WTC11 (cell line): ENCODE measurements at regions not wholly inside any gene's neighbourhood (a gene's known extent, or its start where the extent isn't known, plus 50 kb on each side); places are given as distances from the start of the nearest gene placed in this dataset.

Source experiments
- ATAC-seq: fragments of 200-7000 bp; cut with Tn5 transposase; 2 replicates; pipeline ENCODE4 v1.10.0; 2021; ENCODE audit warnings: mild to moderate bottlenecking, moderate library complexity
- CTCF ChIA-PET: fragments of 300-600 bp; sonication (Branson Sonifier 250); formaldehyde crosslinking; loops from one replicate; lab custom pipeline; 2021; ENCODE audit warnings: antibody characterized with exemption; lab: Charles Lee
- POLR2A ChIA-PET: fragments of 350-600 bp; sonication (Branson Sonifier 250); formaldehyde crosslinking; loops from one replicate; lab custom pipeline; 2021; ENCODE audit warnings: antibody characterized with exemption; lab: Charles Lee
- DNase-seq: peaks from one replicate; pipeline ENCODE4 v3.0.0; 2021; ENCODE audit warnings: low spot score
- H3K27ac Mint-ChIP-seq: 2 replicates; pipeline ENCODE4 v1.8.0; 2021; ENCODE audit warnings: mixed read lengths
- H3K27me3 Mint-ChIP-seq: 2 replicates; pipeline ENCODE4 v1.8.0; 2021; ENCODE audit warnings: low read depth, mild to moderate bottlenecking, moderate library complexity, mixed read lengths
- H3K36me3 Mint-ChIP-seq: 2 replicates; pipeline ENCODE4 v1.8.0; 2021; ENCODE audit warnings: mixed read lengths
- H3K4me1 Mint-ChIP-seq: 2 replicates; pipeline ENCODE4 v1.8.0; 2022; ENCODE audit warnings: mixed read lengths
- H3K4me3 Mint-ChIP-seq: 2 replicates; pipeline ENCODE4 v1.8.0; 2021; ENCODE audit warnings: mild to moderate bottlenecking, moderate library complexity, mixed read lengths
- H3K9me3 Mint-ChIP-seq: 2 replicates; pipeline ENCODE4 v1.8.0; 2021; ENCODE audit warnings: mixed read lengths
- ATF1 ChIP-seq: sonication (generic); formaldehyde crosslinking; IDR thresholded peaks from 2 replicates; pipeline ENCODE4 v1.8.1; 2023; ENCODE audit warnings: mild to moderate bottlenecking, moderate library complexity, missing genetic modification reagents
- CREB1 ChIP-seq: sonication (generic); formaldehyde crosslinking; IDR thresholded peaks from 2 replicates; pipeline ENCODE4 v1.8.0; 2023; ENCODE audit warnings: mild to moderate bottlenecking, missing genetic modification reagents
- ESRRA ChIP-seq: sonication (generic); formaldehyde crosslinking; IDR thresholded peaks from 2 replicates; pipeline ENCODE4 v1.8.1; 2022; ENCODE audit warnings: mild to moderate bottlenecking, missing genetic modification reagents, borderline replicate concordance
- FOXK1 ChIP-seq: sonication (generic); formaldehyde crosslinking; IDR thresholded peaks from 2 replicates; pipeline ENCODE4 v1.8.0; 2022; ENCODE audit warnings: mild to moderate bottlenecking, moderate library complexity, missing genetic modification reagents
- NFATC4 ChIP-seq: fragments of 250-450 bp; sonication (Bioruptor Pico); IDR thresholded peaks from 2 replicates; pipeline ENCODE4 v1.9.0; 2021; ENCODE audit warnings: mild to moderate bottlenecking
- NR1H2 ChIP-seq: sonication (generic); formaldehyde crosslinking; IDR thresholded peaks from 2 replicates; pipeline ENCODE4 v1.9.0; 2021; ENCODE audit warnings: mild to moderate bottlenecking, moderate library complexity, missing genetic modification reagents
- RELA ChIP-seq: sonication (generic); formaldehyde crosslinking; IDR thresholded peaks from 2 replicates; pipeline ENCODE4 v1.8.1; 2022; ENCODE audit warnings: missing genetic modification reagents, mild to moderate bottlenecking, borderline replicate concordance
- SMAD4 ChIP-seq: sonication (generic); formaldehyde crosslinking; IDR thresholded peaks from 2 replicates; pipeline ENCODE4 v1.8.0; 2022; ENCODE audit warnings: mild to moderate bottlenecking, missing genetic modification reagents
- TCF7 ChIP-seq: sonication (generic); formaldehyde crosslinking; IDR thresholded peaks from 2 replicates; pipeline ENCODE4 v1.8.0; 2022; ENCODE audit warnings: mild to moderate bottlenecking, low read depth, missing genetic modification reagents, moderate library complexity
- ZNF121 ChIP-seq: sonication (generic); formaldehyde crosslinking; IDR thresholded peaks from 2 replicates; pipeline ENCODE4 v1.8.0; 2023; ENCODE audit warnings: missing genetic modification reagents
- ZNF232 ChIP-seq: sonication (generic); formaldehyde crosslinking; IDR thresholded peaks from 2 replicates; pipeline ENCODE4 v1.8.0; 2022; ENCODE audit warnings: mild to moderate bottlenecking, missing genetic modification reagents
- TF ChIP-seq, protein P1 (sequence below): sonication (generic); formaldehyde crosslinking; IDR thresholded peaks from 2 replicates; pipeline ENCODE4 v1.8.1; 2022; ENCODE audit warnings: mild to moderate bottlenecking, missing genetic modification reagents, moderate library complexity, borderline replicate concordance
- TF ChIP-seq, protein P2 (sequence below): sonication (generic); formaldehyde crosslinking; IDR thresholded peaks from 2 replicates; pipeline ENCODE4 v1.8.0; 2022; ENCODE audit warnings: mild to moderate bottlenecking, missing genetic modification reagents
- TF ChIP-seq, protein P3 (sequence below): sonication (generic); formaldehyde crosslinking; conservative IDR thresholded peaks from 2 replicates; pipeline ENCODE4 v1.8.1; 2023; ENCODE audit warnings: mild to moderate bottlenecking, low read depth, missing genetic modification reagents, moderate library complexity
- TF ChIP-seq, protein P4 (sequence below): sonication (generic); formaldehyde crosslinking; IDR thresholded peaks from 2 replicates; pipeline ENCODE4 v1.8.0; 2023; ENCODE audit warnings: missing genetic modification reagents, mild to moderate bottlenecking, borderline replicate concordance
- TF ChIP-seq, protein P5 (sequence below): sonication (generic); formaldehyde crosslinking; IDR thresholded peaks from 2 replicates; pipeline ENCODE4 v1.8.1; 2023; ENCODE audit warnings: mild to moderate bottlenecking, moderate library complexity, missing genetic modification reagents
- TF ChIP-seq, protein P6 (sequence below): sonication (generic); formaldehyde crosslinking; IDR thresholded peaks from 2 replicates; pipeline ENCODE4 v1.8.1; 2023; ENCODE audit warnings: mild to moderate bottlenecking, missing genetic modification reagents
- TF ChIP-seq, protein P7 (sequence below): sonication (generic); formaldehyde crosslinking; IDR thresholded peaks from 2 replicates; pipeline ENCODE4 v1.8.0; 2022; ENCODE audit warnings: mild to moderate bottlenecking, missing genetic modification reagents
- TF ChIP-seq, protein P8 (sequence below): sonication (generic); formaldehyde crosslinking; IDR thresholded peaks from 2 replicates; pipeline ENCODE4 v1.8.1; 2023; ENCODE audit warnings: mild to moderate bottlenecking, missing genetic modification reagents, moderate library complexity

DNA sequence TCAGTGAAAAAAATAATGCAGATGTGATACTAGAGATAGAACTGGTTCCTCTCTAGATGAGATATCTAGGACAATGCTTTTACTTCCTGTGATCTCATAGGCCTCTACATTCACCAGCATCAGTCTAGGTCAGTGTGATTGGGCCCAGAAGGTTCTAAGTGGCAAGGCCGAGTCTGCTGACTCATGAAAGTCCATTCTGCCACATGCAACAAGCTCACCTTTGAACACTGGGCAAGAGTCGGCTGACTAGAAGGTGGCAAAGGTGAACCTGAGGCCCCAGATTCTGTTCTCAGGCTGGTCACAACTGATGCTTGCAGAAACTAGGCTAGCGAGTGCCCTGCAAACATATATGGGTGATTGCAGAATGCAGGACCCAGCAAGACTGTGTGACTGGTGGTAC, 105.7 kb upstream of the PLXNA4 start (continued):
- no peak for TF ChIP-seq ZNF232 (CRISPR knock-in tag)
- TF ChIP-seq NFATC4 (CRISPR knock-in tag) = no peak
- TF ChIP-seq NR1H2 (CRISPR knock-in tag) = no peak
- TF ChIP-seq, protein P1, sequence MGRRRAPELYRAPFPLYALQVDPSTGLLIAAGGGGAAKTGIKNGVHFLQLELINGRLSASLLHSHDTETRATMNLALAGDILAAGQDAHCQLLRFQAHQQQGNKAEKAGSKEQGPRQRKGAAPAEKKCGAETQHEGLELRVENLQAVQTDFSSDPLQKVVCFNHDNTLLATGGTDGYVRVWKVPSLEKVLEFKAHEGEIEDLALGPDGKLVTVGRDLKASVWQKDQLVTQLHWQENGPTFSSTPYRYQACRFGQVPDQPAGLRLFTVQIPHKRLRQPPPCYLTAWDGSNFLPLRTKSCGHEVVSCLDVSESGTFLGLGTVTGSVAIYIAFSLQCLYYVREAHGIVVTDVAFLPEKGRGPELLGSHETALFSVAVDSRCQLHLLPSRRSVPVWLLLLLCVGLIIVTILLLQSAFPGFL (CRISPR knock-in tag) = no peak
- no peak for TF ChIP-seq ZNF121 (CRISPR knock-in tag)
- TF ChIP-seq, protein P2, sequence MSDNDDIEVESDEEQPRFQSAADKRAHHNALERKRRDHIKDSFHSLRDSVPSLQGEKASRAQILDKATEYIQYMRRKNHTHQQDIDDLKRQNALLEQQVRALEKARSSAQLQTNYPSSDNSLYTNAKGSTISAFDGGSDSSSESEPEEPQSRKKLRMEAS = no peak
- TF ChIP-seq, protein P3, sequence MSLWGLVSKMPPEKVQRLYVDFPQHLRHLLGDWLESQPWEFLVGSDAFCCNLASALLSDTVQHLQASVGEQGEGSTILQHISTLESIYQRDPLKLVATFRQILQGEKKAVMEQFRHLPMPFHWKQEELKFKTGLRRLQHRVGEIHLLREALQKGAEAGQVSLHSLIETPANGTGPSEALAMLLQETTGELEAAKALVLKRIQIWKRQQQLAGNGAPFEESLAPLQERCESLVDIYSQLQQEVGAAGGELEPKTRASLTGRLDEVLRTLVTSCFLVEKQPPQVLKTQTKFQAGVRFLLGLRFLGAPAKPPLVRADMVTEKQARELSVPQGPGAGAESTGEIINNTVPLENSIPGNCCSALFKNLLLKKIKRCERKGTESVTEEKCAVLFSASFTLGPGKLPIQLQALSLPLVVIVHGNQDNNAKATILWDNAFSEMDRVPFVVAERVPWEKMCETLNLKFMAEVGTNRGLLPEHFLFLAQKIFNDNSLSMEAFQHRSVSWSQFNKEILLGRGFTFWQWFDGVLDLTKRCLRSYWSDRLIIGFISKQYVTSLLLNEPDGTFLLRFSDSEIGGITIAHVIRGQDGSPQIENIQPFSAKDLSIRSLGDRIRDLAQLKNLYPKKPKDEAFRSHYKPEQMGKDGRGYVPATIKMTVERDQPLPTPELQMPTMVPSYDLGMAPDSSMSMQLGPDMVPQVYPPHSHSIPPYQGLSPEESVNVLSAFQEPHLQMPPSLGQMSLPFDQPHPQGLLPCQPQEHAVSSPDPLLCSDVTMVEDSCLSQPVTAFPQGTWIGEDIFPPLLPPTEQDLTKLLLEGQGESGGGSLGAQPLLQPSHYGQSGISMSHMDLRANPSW (CRISPR knock-in tag) = no peak
- TF ChIP-seq RELA (CRISPR knock-in tag) = no peak

DNA sequence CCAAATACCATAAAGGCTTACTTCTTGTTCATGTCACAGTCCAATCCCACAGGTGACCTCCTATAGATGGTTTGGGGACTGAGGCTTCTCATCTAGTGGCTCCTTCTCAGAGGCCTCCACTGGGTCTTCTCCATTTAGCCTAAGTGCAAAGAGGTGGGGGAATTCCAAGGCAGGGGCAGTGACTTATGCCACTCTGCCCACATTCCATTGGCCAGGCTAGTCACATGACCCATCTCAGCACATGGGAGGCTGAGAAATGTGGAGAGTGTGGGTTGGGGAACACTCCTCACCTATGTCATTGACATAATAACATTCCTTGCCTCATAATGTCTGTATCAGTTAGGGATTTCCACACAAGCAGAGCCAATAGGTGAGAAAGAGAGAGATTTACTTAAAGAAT, 104.3 kb upstream of the PLXNA4 start:
- CTCF ChIA-PET = no interaction called here
- H3K4me3 Mint-ChIP-seq = no peak overlapping the region

DNA sequence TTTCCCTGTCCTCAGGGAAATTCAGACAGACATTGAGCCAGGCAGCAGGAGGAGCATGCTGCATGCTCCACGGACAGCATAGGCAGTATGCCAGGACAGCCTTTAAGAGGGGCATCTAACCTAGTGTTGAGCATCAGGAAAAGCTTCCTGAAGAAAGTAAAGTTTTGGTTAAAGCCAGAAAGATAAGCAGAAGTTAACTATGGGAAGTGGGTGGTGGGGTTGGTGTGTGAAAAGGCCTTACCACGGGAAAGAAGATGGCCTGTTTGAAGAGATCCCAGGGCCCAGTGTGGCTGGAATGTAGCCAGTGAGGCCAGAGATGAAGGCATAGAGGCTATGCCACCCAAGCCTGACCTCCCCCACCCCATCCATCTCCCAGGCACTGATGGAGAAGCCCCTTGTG, 102.4 kb upstream of the PLXNA4 start:
- no peak for DNase-seq
- Mint-ChIP-seq H3K27me3 (peaks cover under 1% of the 10 kb centered on the region; the same call in 1 of the 2 replicates), H3K9me3 (peaks cover 4% of the 10 kb centered on the region; the same call in 1 of the 2 replicates), H3K4me3 (no peak overlapping the region), H3K4me1 (peaks cover 3% of the 10 kb centered on the region; the same call in 1 of the 2 replicates), H3K27ac (no peak overlapping the region), H3K36me3 (no peaks in the 10 kb centered on the region)
- no peak for ATAC-seq
- ChIA-PET POLR2A (no interaction called here), CTCF (interaction anchor here (1.6 to 1.8 kb wide), 2 partner anchors 98 to 360 kb away, joined by 3 to 5 read pairs; no protein-coding TSS in a partner anchor)
- TF ChIP-seq, protein P4, sequence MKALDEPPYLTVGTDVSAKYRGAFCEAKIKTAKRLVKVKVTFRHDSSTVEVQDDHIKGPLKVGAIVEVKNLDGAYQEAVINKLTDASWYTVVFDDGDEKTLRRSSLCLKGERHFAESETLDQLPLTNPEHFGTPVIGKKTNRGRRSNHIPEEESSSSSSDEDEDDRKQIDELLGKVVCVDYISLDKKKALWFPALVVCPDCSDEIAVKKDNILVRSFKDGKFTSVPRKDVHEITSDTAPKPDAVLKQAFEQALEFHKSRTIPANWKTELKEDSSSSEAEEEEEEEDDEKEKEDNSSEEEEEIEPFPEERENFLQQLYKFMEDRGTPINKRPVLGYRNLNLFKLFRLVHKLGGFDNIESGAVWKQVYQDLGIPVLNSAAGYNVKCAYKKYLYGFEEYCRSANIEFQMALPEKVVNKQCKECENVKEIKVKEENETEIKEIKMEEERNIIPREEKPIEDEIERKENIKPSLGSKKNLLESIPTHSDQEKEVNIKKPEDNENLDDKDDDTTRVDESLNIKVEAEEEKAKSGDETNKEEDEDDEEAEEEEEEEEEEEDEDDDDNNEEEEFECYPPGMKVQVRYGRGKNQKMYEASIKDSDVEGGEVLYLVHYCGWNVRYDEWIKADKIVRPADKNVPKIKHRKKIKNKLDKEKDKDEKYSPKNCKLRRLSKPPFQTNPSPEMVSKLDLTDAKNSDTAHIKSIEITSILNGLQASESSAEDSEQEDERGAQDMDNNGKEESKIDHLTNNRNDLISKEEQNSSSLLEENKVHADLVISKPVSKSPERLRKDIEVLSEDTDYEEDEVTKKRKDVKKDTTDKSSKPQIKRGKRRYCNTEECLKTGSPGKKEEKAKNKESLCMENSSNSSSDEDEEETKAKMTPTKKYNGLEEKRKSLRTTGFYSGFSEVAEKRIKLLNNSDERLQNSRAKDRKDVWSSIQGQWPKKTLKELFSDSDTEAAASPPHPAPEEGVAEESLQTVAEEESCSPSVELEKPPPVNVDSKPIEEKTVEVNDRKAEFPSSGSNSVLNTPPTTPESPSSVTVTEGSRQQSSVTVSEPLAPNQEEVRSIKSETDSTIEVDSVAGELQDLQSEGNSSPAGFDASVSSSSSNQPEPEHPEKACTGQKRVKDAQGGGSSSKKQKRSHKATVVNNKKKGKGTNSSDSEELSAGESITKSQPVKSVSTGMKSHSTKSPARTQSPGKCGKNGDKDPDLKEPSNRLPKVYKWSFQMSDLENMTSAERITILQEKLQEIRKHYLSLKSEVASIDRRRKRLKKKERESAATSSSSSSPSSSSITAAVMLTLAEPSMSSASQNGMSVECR (CRISPR knock-in tag) = no peak
- TF ChIP-seq SMAD4 (CRISPR knock-in tag) (no peak), TCF7 (no peak), ATF1 (CRISPR knock-in tag) (no peak), FOXK1 (CRISPR knock-in tag) (no peak), ESRRA (CRISPR knock-in tag) (no peak)
- TF ChIP-seq, protein P5, sequence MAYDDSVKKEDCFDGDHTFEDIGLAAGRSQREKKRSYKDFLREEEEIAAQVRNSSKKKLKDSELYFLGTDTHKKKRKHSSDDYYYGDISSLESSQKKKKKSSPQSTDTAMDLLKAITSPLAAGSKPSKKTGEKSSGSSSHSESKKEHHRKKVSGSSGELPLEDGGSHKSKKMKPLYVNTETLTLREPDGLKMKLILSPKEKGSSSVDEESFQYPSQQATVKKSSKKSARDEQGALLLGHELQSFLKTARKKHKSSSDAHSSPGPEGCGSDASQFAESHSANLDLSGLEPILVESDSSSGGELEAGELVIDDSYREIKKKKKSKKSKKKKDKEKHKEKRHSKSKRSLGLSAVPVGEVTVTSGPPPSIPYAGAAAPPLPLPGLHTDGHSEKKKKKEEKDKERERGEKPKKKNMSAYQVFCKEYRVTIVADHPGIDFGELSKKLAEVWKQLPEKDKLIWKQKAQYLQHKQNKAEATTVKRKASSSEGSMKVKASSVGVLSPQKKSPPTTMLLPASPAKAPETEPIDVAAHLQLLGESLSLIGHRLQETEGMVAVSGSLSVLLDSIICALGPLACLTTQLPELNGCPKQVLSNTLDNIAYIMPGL (CRISPR knock-in tag) = no peak
- TF ChIP-seq, protein P6, sequence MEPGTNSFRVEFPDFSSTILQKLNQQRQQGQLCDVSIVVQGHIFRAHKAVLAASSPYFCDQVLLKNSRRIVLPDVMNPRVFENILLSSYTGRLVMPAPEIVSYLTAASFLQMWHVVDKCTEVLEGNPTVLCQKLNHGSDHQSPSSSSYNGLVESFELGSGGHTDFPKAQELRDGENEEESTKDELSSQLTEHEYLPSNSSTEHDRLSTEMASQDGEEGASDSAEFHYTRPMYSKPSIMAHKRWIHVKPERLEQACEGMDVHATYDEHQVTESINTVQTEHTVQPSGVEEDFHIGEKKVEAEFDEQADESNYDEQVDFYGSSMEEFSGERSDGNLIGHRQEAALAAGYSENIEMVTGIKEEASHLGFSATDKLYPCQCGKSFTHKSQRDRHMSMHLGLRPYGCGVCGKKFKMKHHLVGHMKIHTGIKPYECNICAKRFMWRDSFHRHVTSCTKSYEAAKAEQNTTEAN (CRISPR knock-in tag) = no peak
- TF ChIP-seq, protein P7, sequence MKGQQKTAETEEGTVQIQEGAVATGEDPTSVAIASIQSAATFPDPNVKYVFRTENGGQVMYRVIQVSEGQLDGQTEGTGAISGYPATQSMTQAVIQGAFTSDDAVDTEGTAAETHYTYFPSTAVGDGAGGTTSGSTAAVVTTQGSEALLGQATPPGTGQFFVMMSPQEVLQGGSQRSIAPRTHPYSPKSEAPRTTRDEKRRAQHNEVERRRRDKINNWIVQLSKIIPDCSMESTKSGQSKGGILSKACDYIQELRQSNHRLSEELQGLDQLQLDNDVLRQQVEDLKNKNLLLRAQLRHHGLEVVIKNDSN = no peak

More for the DNA sequence above, 104.3 kb upstream of the PLXNA4 start:
- no peak for DNase-seq
- Mint-ChIP-seq H3K27me3 (peaks cover 2% of the 10 kb centered on the region; the same call in 1 of the 2 replicates), H3K9me3 (peaks cover 5% of the 10 kb centered on the region), H3K27ac (no peak overlapping the region)
- ATAC-seq = no peak
- POLR2A ChIA-PET = no interaction called here
- no peak for TF ChIP-seq CREB1 (CRISPR knock-in tag)
- TF ChIP-seq, protein P8, sequence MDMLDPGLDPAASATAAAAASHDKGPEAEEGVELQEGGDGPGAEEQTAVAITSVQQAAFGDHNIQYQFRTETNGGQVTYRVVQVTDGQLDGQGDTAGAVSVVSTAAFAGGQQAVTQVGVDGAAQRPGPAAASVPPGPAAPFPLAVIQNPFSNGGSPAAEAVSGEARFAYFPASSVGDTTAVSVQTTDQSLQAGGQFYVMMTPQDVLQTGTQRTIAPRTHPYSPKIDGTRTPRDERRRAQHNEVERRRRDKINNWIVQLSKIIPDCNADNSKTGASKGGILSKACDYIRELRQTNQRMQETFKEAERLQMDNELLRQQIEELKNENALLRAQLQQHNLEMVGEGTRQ = peak; percentile 58
- TF ChIP-seq, all 79 proteins: peak for 1
- H3K36me3 Mint-ChIP-seq = peaks cover 3% of the 10 kb centered on the region; the same call in 1 of the 2 replicates
- H3K4me1 Mint-ChIP-seq = peaks cover 11% of the 10 kb centered on the region
